ENCODE measurements at regions not wholly inside any gene's neighbourhood (a gene's known extent, or its start where the extent isn't known, plus 50 kb on each side); places are given as distances from the start of the nearest gene placed in this dataset.
"Not testable (repeated sequence)": the region's sequence is repeated elsewhere in the genome, so short reads cannot be mapped to it uniquely, and the experiment has no call there.

- TF ChIP-seq CTCF (conservative IDR thresholded peaks at IDR 0.05; ENCODE audit: low read length) (no peak), EZH2phosphoT487 (IDR thresholded peaks at IDR 0.05; ENCODE audit: borderline replicate concordance, low read depth, low read length) (no peak)
- Histone ChIP-seq H3K4me3 (ENCODE audit: low read depth, low read length, poor library complexity, severe bottlenecking) (no peak overlapping the region), H2AFZ (ENCODE audit: low read length) (no peak overlapping the region), H3K4me2 (ENCODE audit: low read length) (no peak overlapping the region), H3K9me3 (ENCODE audit: low read length) (no peaks in the 10 kb centered on the region), H3K9me2 (ENCODE audit: insufficient read depth, low read length) (no peaks in the 10 kb centered on the region), H3K79me2 (ENCODE audit: insufficient read depth, low read depth, low read length) (no peaks in the 10 kb centered on the region), H3K27ac (ENCODE audit: low read depth, low read length, poor library complexity, severe bottlenecking) (no peak overlapping the region), H3K36me3 (ENCODE audit: insufficient read depth, low read length) (no peaks in the 10 kb centered on the region), H3K4me1 (ENCODE audit: insufficient read depth, low read length, poor library complexity, severe bottlenecking) (no peaks in the 10 kb centered on the region), H4K20me1 (ENCODE audit: insufficient read depth, low read length) (no peaks in the 10 kb centered on the region)
- CTCF ChIA-PET (ENCODE audit: unreplicated experiment): no interaction called here
- DNase-seq (ENCODE audit: low spot score): no peak
- intact Hi-C loops (cut with micrococcal nuclease; ENCODE audit: unreplicated experiment): no loop called here
- no TSS peak for BruUV-seq (replicated peaks)
- POLR2A ChIA-PET: no interaction called here
Observed at GRCh38 chrX:3425031-3425430, 78.6 kb upstream of the MXRA5 start.

- TF ChIP-seq CTCF (conservative IDR thresholded peaks at IDR 0.05; ENCODE audit: low read length) (no peak), EZH2phosphoT487 (IDR thresholded peaks at IDR 0.05; ENCODE audit: borderline replicate concordance, low read depth, low read length) (no peak)
- no peaks in the 10 kb centered on the region for H3K79me2 ChIP-seq (ENCODE audit: insufficient read depth, low read depth, low read length)
- CTCF ChIA-PET (ENCODE audit: unreplicated experiment): no interaction called here
Observed at GRCh38 chrX:3420316-3420715, 73.9 kb upstream of the MXRA5 start.

GRCh38 chrX:3415011-3415410, 68.6 kb upstream of the MXRA5 start:
- BruUV-seq (replicated peaks): no TSS peak
- TF ChIP-seq EZH2phosphoT487 (IDR thresholded peaks at IDR 0.05; ENCODE audit: borderline replicate concordance, low read depth, low read length): no peak
- Histone ChIP-seq H3K36me3 (ENCODE audit: insufficient read depth, low read length) (no peaks in the 10 kb centered on the region), H3K9me2 (ENCODE audit: insufficient read depth, low read length) (no peaks in the 10 kb centered on the region), H4K20me1 (ENCODE audit: insufficient read depth, low read length) (no peaks in the 10 kb centered on the region), H2AFZ (ENCODE audit: low read length) (no peak overlapping the region), H3K4me3 (ENCODE audit: low read depth, low read length, poor library complexity, severe bottlenecking) (no peak overlapping the region), H3K27ac (ENCODE audit: low read depth, low read length, poor library complexity, severe bottlenecking) (no peak overlapping the region), H3K4me1 (ENCODE audit: insufficient read depth, low read length, poor library complexity, severe bottlenecking) (no peaks in the 10 kb centered on the region), H3K9me3 (ENCODE audit: low read length) (no peaks in the 10 kb centered on the region), H3K4me2 (ENCODE audit: low read length) (no peak overlapping the region), H3K79me2 (ENCODE audit: insufficient read depth, low read depth, low read length) (no peaks in the 10 kb centered on the region)
- CTCF ChIA-PET (ENCODE audit: unreplicated experiment): no interaction called here
- POLR2A ChIA-PET: no interaction called here
- intact Hi-C loops (cut with micrococcal nuclease; ENCODE audit: unreplicated experiment): no loop called here
- DNase-seq (ENCODE audit: low spot score): no peak

More at GRCh38 chrX:3420316-3420715, 73.9 kb upstream of the MXRA5 start:
- H2AFZ ChIP-seq (ENCODE audit: low read length): no peak overlapping the region
- H3K4me2 ChIP-seq (ENCODE audit: low read length): no peak overlapping the region
- intact Hi-C loops (cut with micrococcal nuclease; ENCODE audit: unreplicated experiment): no loop called here
- no peaks in the 10 kb centered on the region for H3K36me3 ChIP-seq (ENCODE audit: insufficient read depth, low read length)
- no TSS peak for BruUV-seq (replicated peaks)
- H4K20me1 ChIP-seq (ENCODE audit: insufficient read depth, low read length): no peaks in the 10 kb centered on the region
- no peak for DNase-seq (ENCODE audit: low spot score)
- no peaks in the 10 kb centered on the region for H3K4me1 ChIP-seq (ENCODE audit: insufficient read depth, low read length, poor library complexity, severe bottlenecking)
- H3K9me2 ChIP-seq (ENCODE audit: insufficient read depth, low read length): no peaks in the 10 kb centered on the region
- POLR2A ChIA-PET: no interaction called here
- no peak overlapping the region for H3K27ac ChIP-seq (ENCODE audit: low read depth, low read length, poor library complexity, severe bottlenecking)
- no peaks in the 10 kb centered on the region for H3K9me3 ChIP-seq (ENCODE audit: low read length)
- no peak overlapping the region for H3K4me3 ChIP-seq (ENCODE audit: low read depth, low read length, poor library complexity, severe bottlenecking)

- DNase-seq (ENCODE audit: low spot score); POLR2A ChIA-PET; H4K20me1 ChIP-seq (ENCODE audit: insufficient read depth, low read length); H3K36me3 ChIP-seq (ENCODE audit: insufficient read depth, low read length); H3K4me1 ChIP-seq (ENCODE audit: insufficient read depth, low read length, poor library complexity, severe bottlenecking); H3K9me3 ChIP-seq (ENCODE audit: low read length); H3K9me2 ChIP-seq (ENCODE audit: insufficient read depth, low read length); intact Hi-C loops (cut with micrococcal nuclease; ENCODE audit: unreplicated experiment); CTCF ChIA-PET (ENCODE audit: unreplicated experiment); H2AFZ ChIP-seq (ENCODE audit: low read length); H3K4me3 ChIP-seq (ENCODE audit: low read depth, low read length, poor library complexity, severe bottlenecking); H3K27ac ChIP-seq (ENCODE audit: low read depth, low read length, poor library complexity, severe bottlenecking); H3K79me2 ChIP-seq (ENCODE audit: insufficient read depth, low read depth, low read length); BruUV-seq (replicated peaks); H3K4me2 ChIP-seq (ENCODE audit: low read length): not testable (repeated sequence)
Observed at GRCh38 chrX:3411626-3412025, 65.2 kb upstream of the MXRA5 start.

GRCh38 chrX:3409936-3410335, 63.5 kb upstream of the MXRA5 start:
- H3K4me1 ChIP-seq (ENCODE audit: insufficient read depth, low read length, poor library complexity, severe bottlenecking); H3K79me2 ChIP-seq (ENCODE audit: insufficient read depth, low read depth, low read length); H2AFZ ChIP-seq (ENCODE audit: low read length); H4K20me1 ChIP-seq (ENCODE audit: insufficient read depth, low read length); H3K4me3 ChIP-seq (ENCODE audit: low read depth, low read length, poor library complexity, severe bottlenecking); DNase-seq (ENCODE audit: low spot score); POLR2A ChIA-PET; intact Hi-C loops (cut with micrococcal nuclease; ENCODE audit: unreplicated experiment); H3K4me2 ChIP-seq (ENCODE audit: low read length); H3K27ac ChIP-seq (ENCODE audit: low read depth, low read length, poor library complexity, severe bottlenecking); H3K9me2 ChIP-seq (ENCODE audit: insufficient read depth, low read length); BruUV-seq (replicated peaks); H3K36me3 ChIP-seq (ENCODE audit: insufficient read depth, low read length); CTCF ChIA-PET (ENCODE audit: unreplicated experiment); H3K9me3 ChIP-seq (ENCODE audit: low read length): not testable (repeated sequence)

Measured in OCI-LY7 (cell line).